Endothelial cell (in vitro differentiated cells): ENCODE measurements at regions not wholly inside any gene's neighbourhood (a gene's known extent, or its start where the extent isn't known, plus 50 kb on each side); places are given as distances from the start of the nearest gene placed in this dataset.

ENCODE experiments used
- DNase-seq: peaks from one replicate; pipeline ENCODE4 v3.0.0; 2021; ENCODE audit warnings: low spot score
- H3K27ac Mint-ChIP-seq: one replicate; pipeline ENCODE4 v1.8.0; 2021; ENCODE audit warnings: mixed read lengths, inconsistent platforms; ENCODE audit not compliant: unreplicated experiment
- H3K27me3 Mint-ChIP-seq: one replicate; pipeline ENCODE4 v1.8.0; 2021; ENCODE audit warnings: mild to moderate bottlenecking, moderate library complexity, mixed read lengths, inconsistent platforms; ENCODE audit not compliant: unreplicated experiment
- H3K36me3 Mint-ChIP-seq: one replicate; pipeline ENCODE4 v1.8.0; 2021; ENCODE audit warnings: mild to moderate bottlenecking, low read depth, mixed read lengths, inconsistent platforms; ENCODE audit not compliant: unreplicated experiment
- H3K4me1 Mint-ChIP-seq: one replicate; pipeline ENCODE4 v1.8.0; 2021; ENCODE audit warnings: mild to moderate bottlenecking, mixed read lengths, inconsistent platforms; ENCODE audit not compliant: unreplicated experiment
- H3K4me3 Mint-ChIP-seq: one replicate; pipeline ENCODE4 v1.8.0; 2021; ENCODE audit warnings: mild to moderate bottlenecking, mixed read lengths, inconsistent platforms; ENCODE audit not compliant: unreplicated experiment
- H3K9me3 Mint-ChIP-seq: one replicate; pipeline ENCODE4 v1.8.0; 2021; ENCODE audit warnings: mixed read lengths, inconsistent platforms; ENCODE audit not compliant: unreplicated experiment
- TF ChIP-seq, protein P1 (sequence below): fragments of 200-600 bp; sonication (generic); IDR thresholded peaks from one replicate; pipeline ENCODE4 v1.5.0; 2021; ENCODE audit warnings: antibody characterized with exemption; ENCODE audit not compliant: unreplicated experiment

GRCh38 chr5:114949756-114950155, 220.0 kb downstream of the TRIM36 start:
- Mint-ChIP-seq H3K27ac (no peak overlapping the region), H3K4me1 (no peaks in the 10 kb centered on the region), H3K9me3 (no peaks in the 10 kb centered on the region), H3K36me3 (peaks cover 5% of the 10 kb centered on the region), H3K4me3 (no peak overlapping the region), H3K27me3 (no peaks in the 10 kb centered on the region)
- no peak for DNase-seq
- TF ChIP-seq, protein P1, sequence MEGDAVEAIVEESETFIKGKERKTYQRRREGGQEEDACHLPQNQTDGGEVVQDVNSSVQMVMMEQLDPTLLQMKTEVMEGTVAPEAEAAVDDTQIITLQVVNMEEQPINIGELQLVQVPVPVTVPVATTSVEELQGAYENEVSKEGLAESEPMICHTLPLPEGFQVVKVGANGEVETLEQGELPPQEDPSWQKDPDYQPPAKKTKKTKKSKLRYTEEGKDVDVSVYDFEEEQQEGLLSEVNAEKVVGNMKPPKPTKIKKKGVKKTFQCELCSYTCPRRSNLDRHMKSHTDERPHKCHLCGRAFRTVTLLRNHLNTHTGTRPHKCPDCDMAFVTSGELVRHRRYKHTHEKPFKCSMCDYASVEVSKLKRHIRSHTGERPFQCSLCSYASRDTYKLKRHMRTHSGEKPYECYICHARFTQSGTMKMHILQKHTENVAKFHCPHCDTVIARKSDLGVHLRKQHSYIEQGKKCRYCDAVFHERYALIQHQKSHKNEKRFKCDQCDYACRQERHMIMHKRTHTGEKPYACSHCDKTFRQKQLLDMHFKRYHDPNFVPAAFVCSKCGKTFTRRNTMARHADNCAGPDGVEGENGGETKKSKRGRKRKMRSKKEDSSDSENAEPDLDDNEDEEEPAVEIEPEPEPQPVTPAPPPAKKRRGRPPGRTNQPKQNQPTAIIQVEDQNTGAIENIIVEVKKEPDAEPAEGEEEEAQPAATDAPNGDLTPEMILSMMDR: no peak

DNA sequence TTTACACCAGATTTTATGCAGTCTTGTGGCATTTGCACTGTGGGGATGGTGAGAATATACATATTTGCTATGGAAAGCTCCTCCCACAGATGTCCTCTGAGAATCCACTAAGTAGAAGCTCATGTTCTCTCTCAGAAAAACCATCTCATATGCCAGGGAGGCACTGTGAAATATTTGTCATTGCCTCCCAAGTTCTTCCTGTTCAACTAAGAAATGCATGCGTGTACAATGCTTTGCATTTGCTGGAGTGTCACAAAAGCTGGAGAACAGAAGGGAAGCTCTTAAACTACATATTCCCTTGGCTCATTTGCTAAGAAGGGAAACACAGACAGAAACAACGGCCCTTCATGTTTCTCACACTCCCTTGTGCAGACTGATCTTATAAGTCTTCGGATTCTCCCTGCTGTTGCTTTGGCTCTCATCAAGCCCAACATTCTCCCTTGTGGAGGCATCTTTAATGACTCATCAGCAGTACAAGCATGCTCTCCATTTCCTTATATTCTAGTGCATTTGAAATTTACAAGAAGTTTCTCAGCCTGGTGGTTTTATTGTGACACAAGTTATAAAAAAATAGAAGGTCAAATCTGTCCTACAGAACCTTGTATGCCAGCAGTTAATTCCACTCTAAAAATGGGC, 220.6 kb downstream of the TRIM36 start:
- no peaks in the 10 kb centered on the region for H3K36me3 Mint-ChIP-seq
- no peak for DNase-seq
- no peaks in the 10 kb centered on the region for H3K27me3 Mint-ChIP-seq
- no peaks in the 10 kb centered on the region for H3K4me1 Mint-ChIP-seq
- TF ChIP-seq, protein P1: no peak
- no peak overlapping the region for H3K27ac Mint-ChIP-seq
- no peak overlapping the region for H3K4me3 Mint-ChIP-seq
- no peaks in the 10 kb centered on the region for H3K9me3 Mint-ChIP-seq

- TF ChIP-seq, protein P1: no peak
- H3K27ac Mint-ChIP-seq: no peak overlapping the region
- H3K27me3 Mint-ChIP-seq: no peaks in the 10 kb centered on the region
- no peaks in the 10 kb centered on the region for H3K4me1 Mint-ChIP-seq
- DNase-seq: no peak
- no peaks in the 10 kb centered on the region for H3K9me3 Mint-ChIP-seq
- no peaks in the 10 kb centered on the region for H3K36me3 Mint-ChIP-seq
- H3K4me3 Mint-ChIP-seq: no peak overlapping the region
Measured at GRCh38 chr5:114948363-114948762, 221.3 kb downstream of the TRIM36 start.

- Mint-ChIP-seq H3K27ac (no peak overlapping the region), H3K4me3 (no peak overlapping the region), H3K36me3 (peaks cover 5% of the 10 kb centered on the region), H3K4me1 (no peaks in the 10 kb centered on the region), H3K27me3 (peaks cover 1% of the 10 kb centered on the region), H3K9me3 (peaks cover 7% of the 10 kb centered on the region)
- TF ChIP-seq, protein P1: no peak
- DNase-seq: no peak
Measured at GRCh38 chr5:114940709-114941108, 229.0 kb downstream of the TRIM36 start.

DNA sequence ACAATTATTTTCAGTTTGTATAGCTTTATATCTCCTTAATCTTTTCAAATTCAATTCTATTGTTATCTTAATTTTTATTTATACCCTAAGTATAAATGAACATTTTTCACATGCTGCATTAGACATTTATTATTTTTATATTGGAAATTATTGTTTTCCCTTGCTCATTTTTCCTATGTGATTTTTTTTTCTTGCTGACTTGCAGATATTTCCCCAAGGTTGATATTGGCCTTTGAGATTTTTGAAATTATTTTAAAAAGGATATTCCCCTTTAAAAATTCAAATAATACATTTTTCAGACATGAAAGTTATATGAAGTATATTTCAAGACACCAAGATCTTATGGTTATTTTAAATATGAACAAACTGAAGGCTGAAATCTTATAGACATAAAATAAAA, 234.2 kb downstream of the TRIM36 start:
- Mint-ChIP-seq H3K9me3 (peaks cover 7% of the 10 kb centered on the region), H3K27ac (no peak overlapping the region), H3K27me3 (peaks cover 1% of the 10 kb centered on the region), H3K36me3 (peaks cover 5% of the 10 kb centered on the region), H3K4me3 (no peak overlapping the region), H3K4me1 (no peaks in the 10 kb centered on the region)
- TF ChIP-seq, protein P1: no peak
- DNase-seq: no peak
